HG03060 (cell line): ENCODE measurements at regions not wholly inside any gene's neighbourhood (a gene's known extent, or its start where the extent isn't known, plus 50 kb on each side); places are given as distances from the start of the nearest gene placed in this dataset.
"Not testable (repeated sequence)": the region's sequence is repeated elsewhere in the genome, so short reads cannot be mapped to it uniquely, and the experiment has no call there.

Experiments used
- ATAC-seq: cut with Tn5 transposase; IDR thresholded peaks from one replicate; pipeline ENCODE4 v1.9.1; 2021; ENCODE audit warnings: low read depth, moderate number of reproducible peaks; ENCODE audit not compliant: unreplicated experiment

GRCh38 chr4:23058165-23058776, 365.5 kb downstream of the GBA3 start:
- ATAC-seq = no peak

- no peak for ATAC-seq
Measured at GRCh38 chr4:23041501-23041900, 348.8 kb downstream of the GBA3 start.

- no peak for ATAC-seq
Measured at GRCh38 chr4:23040539-23040938, 347.8 kb downstream of the GBA3 start.

GRCh38 chr4:23039818-23040217, 347.1 kb downstream of the GBA3 start:
- no peak for ATAC-seq

GRCh38 chr4:23038626-23039491, 346.1 kb downstream of the GBA3 start:
- no peak for ATAC-seq

- ATAC-seq = no peak
Measured at GRCh38 chr4:23036921-23037495, 344.3 kb downstream of the GBA3 start.

GRCh38 chr4:23036503-23036902, 343.8 kb downstream of the GBA3 start:
- ATAC-seq = no peak

- ATAC-seq = no peak
Measured at GRCh38 chr4:23035521-23036056, 342.9 kb downstream of the GBA3 start.

GRCh38 chr4:23034731-23035130, 342.0 kb downstream of the GBA3 start:
- no peak for ATAC-seq

- ATAC-seq = no peak
Measured at GRCh38 chr4:23033796-23034195, 341.1 kb downstream of the GBA3 start.

- no peak for ATAC-seq
Measured at GRCh38 chr4:23028875-23029274, 336.1 kb downstream of the GBA3 start.

- no peak for ATAC-seq
Measured at GRCh38 chr4:23023666-23024065, 330.9 kb downstream of the GBA3 start.

- ATAC-seq = no peak
Measured at GRCh38 chr4:23023121-23023520, 330.4 kb downstream of the GBA3 start.

- ATAC-seq = no peak
Measured at GRCh38 chr4:23022032-23022431, 329.3 kb downstream of the GBA3 start.

GRCh38 chr4:23021040-23021439, 328.3 kb downstream of the GBA3 start:
- no peak for ATAC-seq

- not testable (repeated sequence) for ATAC-seq
Measured at GRCh38 chr4:23020399-23020798, 327.7 kb downstream of the GBA3 start.

GRCh38 chr4:23016981-23017380, 324.2 kb downstream of the GBA3 start:
- no peak for ATAC-seq

GRCh38 chr4:23015821-23016220, 323.1 kb downstream of the GBA3 start:
- ATAC-seq = no peak

- ATAC-seq = no peak
Measured at GRCh38 chr4:23009093-23009492, 316.4 kb downstream of the GBA3 start.

GRCh38 chr4:23006756-23007155, 314.0 kb downstream of the GBA3 start:
- no peak for ATAC-seq

GRCh38 chr4:23005691-23006090, 313.0 kb downstream of the GBA3 start:
- ATAC-seq = no peak
